SJCRH30 (cell line): ENCODE measurements at regions not wholly inside any gene's neighbourhood (a gene's known extent, or its start where the extent isn't known, plus 50 kb on each side); places are given as distances from the start of the nearest gene placed in this dataset.
"Not testable (repeated sequence)": the region's sequence is repeated elsewhere in the genome, so short reads cannot be mapped to it uniquely, and the experiment has no call there.

Experiments used
- DNase-seq, 2 experiments: peaks; one replicate each; pipeline ENCODE4 v3.0.0-alpha.2; 2015 to 2020
- H3K27ac ChIP-seq: fragments of 250-450 bp; sonication (Bioruptor Pico); 2 replicates; pipeline ENCODE4 v1.5.1; 2020; ENCODE audit warnings: mild to moderate bottlenecking, moderate library complexity
- H3K27me3 ChIP-seq: fragments of 250-450 bp; sonication (Bioruptor Pico); 2 replicates; pipeline ENCODE4 v1.5.1; 2020; ENCODE audit warnings: mild to moderate bottlenecking, moderate library complexity
- H3K36me3 ChIP-seq: fragments of 250-450 bp; sonication (Bioruptor Pico); 2 replicates; pipeline ENCODE4 v1.5.1; 2020; ENCODE audit warnings: mild to moderate bottlenecking, moderate library complexity
- H3K4me1 ChIP-seq: fragments of 250-450 bp; sonication (Bioruptor Pico); 2 replicates; pipeline ENCODE4 v1.5.1; 2020; ENCODE audit warnings: mild to moderate bottlenecking, moderate library complexity
- H3K4me3 ChIP-seq: fragments of 250-450 bp; sonication (Bioruptor Pico); 2 replicates; pipeline ENCODE4 v1.5.1; 2020; ENCODE audit warnings: mild to moderate bottlenecking, moderate library complexity
- H3K9me3 ChIP-seq: fragments of 250-450 bp; sonication (Bioruptor Pico); replicated peaks from 2 replicates; pipeline ENCODE4 v1.5.1; 2020; ENCODE audit warnings: mild to moderate bottlenecking, moderate library complexity

DNA sequence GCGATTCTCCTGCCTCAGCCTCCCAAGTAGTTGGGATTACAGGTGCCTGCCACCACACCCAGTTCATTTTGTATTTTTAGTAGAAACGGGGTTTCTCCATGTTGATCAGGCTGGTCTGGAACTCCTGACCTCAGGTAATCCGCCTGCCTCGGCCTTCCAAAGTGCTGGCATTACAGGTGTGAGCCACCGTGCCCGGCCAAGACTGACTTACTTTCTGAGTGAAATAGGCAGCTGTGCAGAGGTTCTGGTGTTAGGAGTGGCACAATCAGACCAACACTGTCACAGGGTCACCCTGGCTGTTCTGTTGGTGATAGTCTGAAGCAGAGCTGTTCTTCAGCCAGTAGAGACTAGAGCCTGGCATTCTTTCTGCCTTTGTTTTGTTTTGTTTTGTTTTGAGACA is 77.4 kb upstream of the PARD3 start:
- H3K36me3 ChIP-seq, H3K27ac ChIP-seq, H3K4me3 ChIP-seq, H3K27me3 ChIP-seq, H3K9me3 ChIP-seq, DNase-seq, H3K4me1 ChIP-seq: not testable (repeated sequence)

DNA sequence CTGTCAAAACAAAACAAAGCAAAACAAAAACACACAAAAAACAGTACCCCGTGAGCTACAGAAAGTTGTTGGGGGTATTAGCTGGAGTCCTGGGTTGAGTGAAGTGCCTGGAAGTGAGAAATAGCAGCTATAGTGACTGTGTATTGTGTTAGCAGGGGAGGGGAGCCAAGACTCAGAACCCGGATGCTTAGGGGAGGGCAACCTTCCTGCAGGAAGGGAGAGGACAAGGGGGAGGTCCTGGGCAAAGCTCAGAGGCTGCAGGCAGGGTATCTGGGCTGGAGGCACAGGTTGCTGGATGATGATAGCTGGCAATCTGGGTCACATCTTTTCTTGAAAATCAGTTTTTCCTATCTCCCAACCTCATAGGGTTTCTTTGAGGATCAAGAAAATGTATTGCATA is 75.8 kb upstream of the PARD3 start:
- H3K4me3 ChIP-seq, result no peak overlapping the region
- no peak for DNase-seq
- no peaks in the 10 kb centered on the region for H3K9me3 ChIP-seq
- H3K4me1 ChIP-seq, result peaks cover 3% of the 10 kb centered on the region
- H3K27me3 ChIP-seq, result no peaks in the 10 kb centered on the region
- H3K27ac ChIP-seq, result no peak overlapping the region
- H3K36me3 ChIP-seq, result no peaks in the 10 kb centered on the region

DNA sequence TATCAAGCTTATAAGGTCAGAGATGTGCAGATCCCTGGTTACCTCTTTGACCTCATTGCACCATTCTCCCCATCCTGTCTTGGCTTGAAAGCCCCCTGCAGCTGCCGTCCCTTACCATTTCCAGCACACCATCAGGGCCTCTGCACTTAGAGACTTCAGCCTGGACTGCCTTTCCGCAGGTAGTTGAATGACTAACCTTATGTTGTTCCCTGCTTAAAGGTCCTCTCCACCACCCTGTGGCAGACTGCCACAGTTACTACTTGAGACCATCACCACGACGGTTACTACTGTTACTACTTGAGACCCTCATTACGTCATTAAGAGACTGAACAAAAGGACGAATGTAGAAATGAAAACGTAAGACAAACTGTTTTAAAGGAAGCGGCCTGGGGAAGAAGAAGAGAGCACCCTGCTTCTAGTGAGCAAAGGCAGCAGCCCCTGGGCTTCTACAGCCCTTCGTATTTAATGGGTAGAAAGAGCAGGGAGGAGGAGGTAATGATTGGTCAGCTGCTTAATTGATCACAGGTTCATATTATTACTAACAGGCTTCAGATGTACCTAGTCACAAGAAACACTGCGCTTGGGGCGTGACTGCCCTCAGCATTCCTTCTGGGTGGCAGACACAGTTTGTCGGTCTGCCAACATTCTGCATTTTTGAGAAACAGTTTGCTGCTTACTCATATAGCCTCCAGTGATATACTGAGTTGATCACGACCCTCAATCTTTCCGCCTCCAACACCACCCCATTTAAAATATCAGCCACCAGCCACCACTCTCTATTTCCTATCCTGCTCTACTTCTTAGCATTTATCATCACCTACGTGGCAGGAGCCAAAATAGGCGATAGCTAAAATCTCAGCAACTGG is 74.1 kb upstream of the PARD3 start:
- Histone ChIP-seq H3K4me1 (peaks cover 8% of the 10 kb centered on the region), H3K27ac (no peak overlapping the region), H3K4me3 (no peak overlapping the region), H3K27me3 (no peaks in the 10 kb centered on the region), H3K36me3 (no peaks in the 10 kb centered on the region), H3K9me3 (no peaks in the 10 kb centered on the region)
- no peak for DNase-seq

DNA sequence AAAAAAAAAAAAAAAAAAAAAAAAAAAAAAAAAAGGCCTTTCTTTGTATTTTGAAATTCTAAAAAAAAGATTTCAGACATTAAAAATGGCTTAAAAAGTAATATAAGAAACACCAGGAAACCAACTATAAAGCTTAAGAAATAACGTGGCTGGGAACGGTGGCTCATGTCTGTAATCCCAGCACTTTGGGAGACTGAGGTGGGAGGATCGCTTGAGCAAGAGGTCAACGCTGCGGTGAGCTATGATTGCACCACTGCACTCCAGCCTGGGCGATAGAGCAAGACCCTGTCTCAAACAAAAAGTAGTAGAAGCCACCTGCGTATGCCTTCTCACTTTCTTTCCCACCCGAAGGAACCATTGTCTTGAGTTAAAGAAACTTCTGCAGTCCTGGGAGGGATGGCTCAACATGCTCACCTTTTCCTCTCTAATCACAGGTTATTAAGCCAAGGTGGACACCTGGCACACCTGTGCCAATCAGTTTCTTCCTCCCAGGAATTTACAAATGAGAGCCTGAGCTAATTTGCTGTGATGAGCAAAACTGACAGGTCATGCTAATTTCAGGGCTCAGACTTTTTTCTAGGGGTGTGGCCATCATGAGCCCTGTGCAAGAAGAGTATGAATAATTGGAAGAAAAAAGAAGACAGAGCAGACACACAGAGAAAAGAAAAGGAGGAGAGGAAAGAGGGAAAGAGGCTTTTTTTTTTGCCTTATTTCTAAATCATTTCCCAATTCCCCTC is 72.0 kb upstream of the PARD3 start:
- Histone ChIP-seq H3K27ac (no peak overlapping the region), H3K9me3 (no peaks in the 10 kb centered on the region), H3K4me1 (peaks cover 8% of the 10 kb centered on the region), H3K27me3 (no peaks in the 10 kb centered on the region), H3K36me3 (no peaks in the 10 kb centered on the region), H3K4me3 (no peak overlapping the region)
- DNase-seq, result no peak

DNA sequence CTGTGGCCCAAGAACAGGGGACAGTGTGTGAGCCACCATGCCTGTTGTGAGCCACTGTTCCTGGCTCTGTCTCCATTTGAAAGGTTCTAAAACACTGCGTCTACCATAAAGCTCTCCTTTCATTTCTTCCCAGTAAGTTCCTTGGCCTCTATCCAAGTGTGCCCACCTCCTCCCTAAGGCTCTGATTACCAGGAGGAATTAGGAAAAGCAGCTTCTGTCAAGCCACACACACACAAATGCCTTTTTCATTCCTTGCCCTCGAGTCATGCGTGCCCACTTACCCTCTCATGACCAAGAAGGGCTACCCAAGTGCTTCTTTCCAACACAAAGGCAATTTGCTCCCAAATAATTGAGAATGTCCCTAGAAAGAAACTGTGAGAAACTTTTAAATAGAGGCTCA is 70.8 kb upstream of the PARD3 start:
- Histone ChIP-seq H3K27ac (no peak overlapping the region), H3K9me3 (no peaks in the 10 kb centered on the region), H3K27me3 (no peaks in the 10 kb centered on the region), H3K36me3 (no peaks in the 10 kb centered on the region), H3K4me1 (peaks cover 8% of the 10 kb centered on the region), H3K4me3 (no peak overlapping the region)
- peak; percentile 51 to 77 for DNase-seq

DNA sequence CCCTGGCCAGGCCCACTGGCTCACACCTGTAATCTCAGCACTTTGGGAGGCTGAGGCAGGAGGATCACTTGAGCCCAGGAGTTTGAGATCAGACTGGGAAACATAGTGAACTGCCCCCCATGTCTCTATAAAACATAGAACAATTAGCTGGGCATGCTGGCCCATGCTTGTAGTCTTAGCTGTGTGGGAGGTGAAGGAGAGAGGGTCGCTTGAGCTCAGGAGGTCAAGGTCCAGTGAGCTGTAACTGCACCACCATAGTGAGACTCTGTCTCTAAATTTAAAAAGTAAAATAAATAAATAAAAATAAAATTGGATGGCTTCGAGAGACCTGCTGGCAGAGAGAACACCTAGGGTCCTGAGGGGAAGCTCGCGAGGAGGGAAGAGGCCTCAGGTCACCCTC is 69.9 kb upstream of the PARD3 start:
- no peak for DNase-seq

DNA sequence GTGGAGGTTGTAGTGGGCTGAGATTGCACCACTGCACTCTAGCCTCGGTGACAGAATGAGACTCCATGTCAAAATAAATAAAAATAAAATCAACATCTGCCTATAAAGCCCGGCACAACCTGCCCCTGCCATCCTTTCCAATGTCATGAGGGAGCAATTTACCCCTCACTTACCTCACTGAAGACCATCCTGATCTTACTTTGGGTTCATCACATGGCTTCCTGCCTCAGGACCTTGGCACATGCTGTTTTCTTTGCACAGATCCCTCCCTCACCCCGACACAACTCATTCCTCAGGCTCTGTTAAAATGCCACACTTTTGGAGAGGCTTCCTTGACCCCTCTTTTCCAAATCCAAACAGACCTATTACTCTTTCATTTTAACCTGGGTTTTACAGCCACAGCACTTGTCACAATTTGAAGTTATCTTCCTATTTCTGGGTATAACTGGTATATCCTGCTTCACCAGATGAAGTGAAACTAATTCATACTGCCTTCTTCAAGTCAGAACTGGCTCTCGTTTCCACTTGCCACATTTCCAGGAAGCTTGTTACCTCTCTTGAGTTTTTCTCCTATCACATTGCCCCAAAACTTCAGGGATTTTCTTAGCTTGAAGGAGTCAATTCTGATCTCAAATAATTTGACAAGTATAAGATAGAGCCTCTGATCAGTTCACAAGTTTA is 69.3 kb upstream of the PARD3 start:
- Histone ChIP-seq H3K4me1 (peaks cover 8% of the 10 kb centered on the region), H3K9me3 (no peaks in the 10 kb centered on the region), H3K27ac (no peak overlapping the region), H3K4me3 (no peak overlapping the region), H3K36me3 (no peaks in the 10 kb centered on the region), H3K27me3 (no peaks in the 10 kb centered on the region)
- DNase-seq, result no peak

More for the DNA sequence above, 69.9 kb upstream of the PARD3 start:
- Histone ChIP-seq H3K4me3 (no peak overlapping the region), H3K4me1 (peaks cover 8% of the 10 kb centered on the region), H3K27me3 (no peaks in the 10 kb centered on the region), H3K9me3 (no peaks in the 10 kb centered on the region), H3K27ac (no peak overlapping the region), H3K36me3 (no peaks in the 10 kb centered on the region)

DNA sequence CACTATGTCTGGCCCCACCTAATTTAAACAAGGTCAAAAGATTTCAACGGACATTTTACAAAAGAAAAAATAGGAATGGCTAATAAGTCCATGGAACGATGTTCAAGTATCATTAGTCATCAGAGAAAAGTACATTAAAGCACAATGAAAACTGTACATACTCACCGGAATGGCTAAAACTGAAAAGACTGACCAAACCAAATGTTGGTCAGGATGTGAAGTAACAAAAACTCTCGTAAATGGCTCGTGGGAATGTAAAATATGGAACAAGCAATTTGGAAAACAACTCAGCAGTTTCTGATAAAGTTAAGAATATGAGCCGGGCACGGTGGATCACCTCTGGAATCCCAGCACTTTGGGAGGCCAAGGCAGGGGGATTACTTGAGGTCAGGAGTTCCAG is 65.7 kb upstream of the PARD3 start:
- H3K36me3 ChIP-seq, result no peaks in the 10 kb centered on the region

DNA sequence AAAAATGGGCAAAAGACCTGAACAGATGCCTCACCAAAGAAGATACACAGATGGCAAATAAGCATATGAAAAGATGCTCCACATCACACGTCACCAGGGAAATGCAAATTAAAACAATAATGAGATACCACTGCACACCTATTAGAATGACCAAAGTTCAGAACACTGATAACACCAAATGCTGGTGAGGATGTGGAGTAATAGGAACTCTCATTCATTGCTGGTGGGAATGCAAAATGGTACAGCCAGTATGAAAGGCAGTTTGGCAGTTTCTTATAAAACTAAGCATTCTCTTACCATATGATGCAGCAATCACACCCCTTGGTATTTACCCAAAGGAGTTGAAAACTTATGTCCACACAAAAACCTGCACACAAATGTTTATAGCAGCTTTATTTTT is 63.6 kb upstream of the PARD3 start:
- not testable (repeated sequence) for H3K36me3 ChIP-seq, H3K4me3 ChIP-seq, H3K27me3 ChIP-seq, H3K9me3 ChIP-seq, H3K4me1 ChIP-seq, H3K27ac ChIP-seq, DNase-seq

More for the DNA sequence above, 65.7 kb upstream of the PARD3 start:
- H3K27me3 ChIP-seq, result no peaks in the 10 kb centered on the region
- H3K27ac ChIP-seq, result no peak overlapping the region
- no peaks in the 10 kb centered on the region for H3K9me3 ChIP-seq
- peak; percentile 41 to 42 for DNase-seq
- H3K4me3 ChIP-seq, result 0 out of 2 replicates have a peak overlapping the region, but pooled peaks have one; percentile 23
- H3K4me1 ChIP-seq, result peaks cover 3% of the 10 kb centered on the region

DNA sequence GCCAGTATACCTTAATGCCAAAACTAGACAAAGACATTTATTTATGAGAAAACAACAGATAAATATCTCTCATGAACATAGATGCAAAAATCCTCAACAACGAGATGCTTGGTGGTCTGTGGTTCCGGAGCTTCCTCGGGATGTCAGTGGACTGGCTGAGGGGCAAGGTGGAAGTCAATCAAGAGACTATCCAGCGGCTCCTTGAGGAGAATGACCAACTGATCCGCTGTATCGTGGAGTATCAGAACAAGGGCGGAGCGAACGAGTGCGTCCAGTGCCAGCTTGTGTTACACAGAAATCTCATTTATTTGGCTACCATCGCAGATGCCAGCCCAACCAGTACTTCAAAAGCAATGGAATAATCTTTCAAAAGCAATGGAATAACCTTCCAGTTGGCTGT is 60.0 kb upstream of the PARD3 start:
- H3K9me3 ChIP-seq, result no peaks in the 10 kb centered on the region
- H3K27me3 ChIP-seq, result no peaks in the 10 kb centered on the region
- no peaks in the 10 kb centered on the region for H3K36me3 ChIP-seq
- no peak for DNase-seq
- H3K27ac ChIP-seq, result no peak overlapping the region
- no peaks in the 10 kb centered on the region for H3K4me1 ChIP-seq
- no peak overlapping the region for H3K4me3 ChIP-seq

DNA sequence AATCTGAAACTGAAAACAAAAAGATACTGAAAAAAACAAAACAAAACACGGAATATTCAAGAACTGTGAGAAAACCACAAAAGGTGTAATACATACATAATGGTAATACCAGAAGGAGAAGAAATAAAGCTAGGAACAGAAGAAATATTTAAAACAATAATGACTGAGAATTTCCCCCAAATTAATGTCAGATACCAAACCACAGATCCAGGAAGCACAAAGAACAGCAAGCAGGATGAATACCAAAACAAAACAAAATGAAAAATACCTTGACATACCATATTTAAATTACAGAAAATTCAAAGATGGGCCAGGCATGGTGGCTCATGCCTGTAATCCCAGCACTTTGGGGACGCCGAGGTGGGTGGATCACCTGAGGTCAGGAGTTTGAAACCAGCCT is 57.7 kb upstream of the PARD3 start:
- H3K4me3 ChIP-seq, result no peak overlapping the region
- no peaks in the 10 kb centered on the region for H3K36me3 ChIP-seq
- no peaks in the 10 kb centered on the region for H3K4me1 ChIP-seq
- H3K9me3 ChIP-seq, result no peaks in the 10 kb centered on the region
- no peaks in the 10 kb centered on the region for H3K27me3 ChIP-seq
- H3K27ac ChIP-seq, result no peak overlapping the region
- no peak for DNase-seq

DNA sequence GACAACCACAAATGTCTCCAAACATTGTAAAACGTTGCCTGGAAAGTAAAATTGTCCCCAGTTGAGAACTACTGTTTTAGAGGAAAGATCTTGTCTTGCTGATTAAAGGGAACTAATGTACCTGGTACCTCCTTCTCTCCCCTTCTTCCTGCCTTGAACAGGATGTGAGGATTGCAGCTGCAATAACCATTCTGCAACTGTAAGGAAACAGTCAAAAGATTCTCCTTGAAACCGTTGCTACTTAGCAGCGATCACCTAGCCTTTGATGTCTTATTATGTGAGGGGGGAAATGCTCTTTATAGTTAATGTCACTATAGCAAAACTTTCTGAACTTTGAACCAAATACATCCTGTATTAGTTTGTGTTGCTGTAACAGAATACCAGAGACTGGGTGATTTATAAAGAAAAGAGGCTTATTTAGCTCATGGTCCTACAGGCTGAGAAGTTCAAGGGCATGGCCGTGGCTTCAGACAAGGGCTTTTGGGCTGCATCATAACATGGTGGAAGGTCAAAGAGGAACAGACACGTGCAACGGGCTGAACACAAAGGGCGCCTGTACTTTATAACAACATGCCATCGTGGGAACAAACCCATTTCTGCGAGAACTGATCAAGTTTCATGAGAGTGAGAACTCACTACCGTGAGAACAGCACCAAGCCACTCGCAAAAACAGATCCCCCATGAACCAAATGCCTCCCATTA is 54.2 kb upstream of the PARD3 start:
- Histone ChIP-seq H3K4me1 (no peaks in the 10 kb centered on the region), H3K27me3 (no peaks in the 10 kb centered on the region)
- DNase-seq, result no peak

DNA sequence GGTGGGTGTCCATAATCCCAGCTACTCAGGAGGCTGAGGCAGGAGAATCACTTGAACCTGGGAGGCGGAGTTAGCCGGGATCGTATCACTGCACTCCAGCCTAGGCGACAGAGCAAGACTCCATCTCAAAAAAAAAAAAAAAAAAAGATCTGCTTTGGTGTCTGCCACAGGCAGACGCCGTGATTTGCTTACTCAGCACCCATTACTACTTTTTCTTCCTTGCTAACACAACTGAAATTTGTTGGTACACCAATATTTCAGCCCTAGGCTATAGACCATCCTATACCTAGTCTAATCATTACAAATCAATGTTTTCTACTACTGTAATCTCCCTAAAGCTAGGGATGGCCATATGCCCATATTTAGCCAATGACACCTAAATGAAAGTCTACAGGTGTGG is 53.5 kb upstream of the PARD3 start:
- H3K4me1 ChIP-seq, result no peaks in the 10 kb centered on the region
- no peak overlapping the region for H3K4me3 ChIP-seq
- no peaks in the 10 kb centered on the region for H3K9me3 ChIP-seq
- H3K36me3 ChIP-seq, result no peaks in the 10 kb centered on the region
- no peak overlapping the region for H3K27ac ChIP-seq
- H3K27me3 ChIP-seq, result no peaks in the 10 kb centered on the region
- DNase-seq, result no peak

More for the DNA sequence above, 54.2 kb upstream of the PARD3 start:
- H3K36me3 ChIP-seq, result no peaks in the 10 kb centered on the region
- no peak overlapping the region for H3K4me3 ChIP-seq
- no peak overlapping the region for H3K27ac ChIP-seq
- H3K9me3 ChIP-seq, result no peaks in the 10 kb centered on the region

DNA sequence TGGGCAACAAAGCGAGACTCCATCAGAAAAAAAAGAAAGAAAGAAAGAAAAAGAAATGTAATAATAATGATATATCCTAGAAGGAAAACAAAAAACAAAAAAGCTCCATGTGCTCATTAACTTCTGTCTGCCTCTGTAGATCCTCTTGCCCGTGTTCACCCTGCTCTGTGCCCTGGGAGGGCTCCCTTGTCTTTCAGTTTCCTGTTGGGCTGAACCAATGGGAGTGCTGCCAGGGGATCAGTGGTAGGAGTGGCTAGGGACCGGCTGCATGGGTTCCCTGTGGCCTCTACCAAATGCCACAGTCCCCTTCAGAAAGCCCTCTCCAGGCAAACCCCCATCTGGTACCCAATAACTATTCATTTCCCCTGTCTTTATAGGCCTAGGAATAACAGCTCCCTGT is 51.8 kb upstream of the PARD3 start:
- DNase-seq, result peak; percentile 45 to 63
- Histone ChIP-seq H3K4me1 (no peaks in the 10 kb centered on the region; the same call in 1 of the 2 replicates), H3K27ac (no peak overlapping the region), H3K4me3 (no peak overlapping the region), H3K27me3 (no peaks in the 10 kb centered on the region), H3K9me3 (no peaks in the 10 kb centered on the region), H3K36me3 (no peaks in the 10 kb centered on the region)
